Mucosa of descending colon (tissue), 3 donors: ENCODE measurements at regions not wholly inside any gene's neighbourhood (a gene's known extent, or its start where the extent isn't known, plus 50 kb on each side); places are given as distances from the start of the nearest gene placed in this dataset.

Experiments used
- ATAC-seq: fragments of 200-7000 bp; cut with Tn5 transposase; one replicate; pipeline ENCODE4 v1.9.1; 2020; ENCODE audit warnings: mild to moderate bottlenecking, moderate library complexity
- DNase-seq, 3 donors: peaks; one replicate each; pipeline ENCODE4 v3.0.0-alpha.2; 2020
- H3K36me3 ChIP-seq: fragments of 200-600 bp; one replicate; pipeline ENCODE4 v1.8.0; 2021; ENCODE audit warnings: low read depth, mild to moderate bottlenecking
- H3K4me1 ChIP-seq: fragments of 200-600 bp; one replicate; pipeline ENCODE4 v1.8.0; 2021; ENCODE audit warnings: low read depth, mild to moderate bottlenecking
- H3K4me3 ChIP-seq: fragments of 200-600 bp; one replicate; pipeline ENCODE4 v1.8.0; 2021; ENCODE audit warnings: mild to moderate bottlenecking
- H3K9me3 ChIP-seq: fragments of 200-600 bp; one replicate; pipeline ENCODE4 v1.8.0; 2021; ENCODE audit warnings: mild to moderate bottlenecking
- CTCF ChIP-seq: fragments of 200-600 bp; IDR thresholded peaks from one replicate; pipeline ENCODE4 v1.8.0; 2022; ENCODE audit warnings: antibody characterized with exemption, mild to moderate bottlenecking
- intact Hi-C, 2 donors: fragments of 100-400 bp; cut with DNase I in 1 of 2; cut with micrococcal nuclease in 1 of 2; formaldehyde crosslinking; loops; one replicate each; pipeline versions ENCODE4 v1.11.0 to v1.11.1; 2022; cut with DNase I, micrococcal nuclease
- donor health status: DM: no; HTN: no; CAD: no; lungs with moderate emphysema.
- donor health status: DM: no; HTN: no; CAD: no.
- donor health status: DM: no; HTN: yes; CAD: no.

- intact Hi-C loops, result no loop called here
- Histone ChIP-seq H3K4me3 (no peak overlapping the region), H3K4me1 (no peaks in the 10 kb centered on the region), H3K36me3 (no peaks in the 10 kb centered on the region), H3K9me3 (peaks cover 15% of the 10 kb centered on the region)
- ATAC-seq, result no peak
- no peak for DNase-seq
- TF ChIP-seq CTCF, result no peak
These were observed 216.1 kb upstream of the RASA1 start for GRCh38 chr5:87051502-87052113.

GRCh38 chr5:87053146-87053545 lies 214.5 kb upstream of the RASA1 start:
- Histone ChIP-seq H3K9me3 (peaks cover 15% of the 10 kb centered on the region), H3K4me3 (no peak overlapping the region), H3K4me1 (no peaks in the 10 kb centered on the region), H3K36me3 (no peaks in the 10 kb centered on the region)
- no peak for ATAC-seq
- intact Hi-C loops, result no loop called here
- TF ChIP-seq CTCF, result no peak
- DNase-seq, result no peak

GRCh38 chr5:87054821-87055220 lies 212.9 kb upstream of the RASA1 start:
- ATAC-seq (no peak), DNase-seq (no peak)
- Histone ChIP-seq H3K36me3 (no peaks in the 10 kb centered on the region), H3K9me3 (peaks cover 4% of the 10 kb centered on the region), H3K4me1 (no peaks in the 10 kb centered on the region), H3K4me3 (no peak overlapping the region)
- intact Hi-C loops, result no loop called here
- no peak for TF ChIP-seq CTCF

GRCh38 chr5:87061046-87061445 lies 206.6 kb upstream of the RASA1 start:
- Histone ChIP-seq H3K4me1 (no peaks in the 10 kb centered on the region), H3K9me3 (no peaks in the 10 kb centered on the region), H3K36me3 (no peaks in the 10 kb centered on the region), H3K4me3 (no peak overlapping the region)
- DNase-seq (no peak), ATAC-seq (no peak)
- intact Hi-C loops, result no loop called here
- TF ChIP-seq CTCF, result no peak

- no peak for TF ChIP-seq CTCF
- H3K4me3 ChIP-seq, result no peak overlapping the region
- ATAC-seq (no peak), DNase-seq (no peak)
- intact Hi-C loops, result no loop called here
- H3K9me3 ChIP-seq, result no peaks in the 10 kb centered on the region
- no peaks in the 10 kb centered on the region for H3K36me3 ChIP-seq
- no peaks in the 10 kb centered on the region for H3K4me1 ChIP-seq
These were observed 198.4 kb upstream of the RASA1 start for GRCh38 chr5:87069311-87069710.
